Neural cell (in vitro differentiated cells): ENCODE measurements at regions not wholly inside any gene's neighbourhood (a gene's known extent, or its start where the extent isn't known, plus 50 kb on each side); places are given as distances from the start of the nearest gene placed in this dataset.
"Not testable (repeated sequence)": the region's sequence is repeated elsewhere in the genome, so short reads cannot be mapped to it uniquely, and the experiment has no call there.

Experiments used
- H2AFZ ChIP-seq: fragments of 200-600, 300-800 bp; sonication (generic), shearing (Covaris generic); 2 replicates; pipeline ENCODE4 v1.6.0; 2014; ENCODE audit warnings: low read depth, mild to moderate bottlenecking, antibody characterized with exemption, low read length, moderate library complexity
- H3F3A ChIP-seq: fragments of 200-600 bp; shearing (Covaris generic); 2 replicates; pipeline ENCODE4 v1.6.1; 2016; ENCODE audit warnings: mild to moderate bottlenecking, moderate library complexity, mixed read lengths, antibody characterized with exemption, low read length; ENCODE audit not compliant: insufficient read depth, poor library complexity, severe bottlenecking
- H3K27ac ChIP-seq: fragments of 200-600, 300-800 bp; sonication (generic), shearing (Covaris generic); 2 replicates; pipeline ENCODE4 v1.5.1; 2014; ENCODE audit warnings: mild to moderate bottlenecking, low read length, moderate library complexity
- H3K27me3 ChIP-seq: fragments of 300-800, 200-600 bp; sonication (generic), shearing (Covaris generic); 2 replicates; pipeline ENCODE4 v1.6.0; 2014; ENCODE audit warnings: mild to moderate bottlenecking, low read depth, low read length, moderate library complexity; ENCODE audit not compliant: insufficient read depth
- H3K36me3 ChIP-seq: fragments of 300-800, 200-600 bp; sonication (generic), shearing (Covaris generic); 2 replicates; pipeline ENCODE4 v1.5.1; 2014; ENCODE audit warnings: mild to moderate bottlenecking, antibody characterized with exemption, low read length, moderate library complexity; ENCODE audit not compliant: insufficient read depth
- H3K4me2 ChIP-seq: fragments of 300-800, 200-600 bp; sonication (generic), shearing (Covaris generic); 2 replicates; pipeline ENCODE4 v1.6.0; 2014; ENCODE audit warnings: mild to moderate bottlenecking, low read length
- H3K4me3 ChIP-seq: fragments of 300-800, 200-600 bp; sonication (generic), shearing (Covaris generic); 2 replicates; pipeline ENCODE4 v1.5.1; 2014; ENCODE audit warnings: mild to moderate bottlenecking, low read length, moderate library complexity
- H3K79me2 ChIP-seq: fragments of 200-600 bp; shearing (Covaris generic); replicated peaks from 2 replicates; pipeline ENCODE4 v1.6.0; 2014; ENCODE audit warnings: mild to moderate bottlenecking, low read length, moderate library complexity; ENCODE audit not compliant: insufficient read depth
- H3K9ac ChIP-seq: fragments of 300-800, 200-600 bp; sonication (generic), shearing (Covaris generic); 2 replicates; pipeline ENCODE4 v1.6.1; 2016; ENCODE audit warnings: mild to moderate bottlenecking, low read length, mixed read lengths
- H3K9me2 ChIP-seq: fragments of 200-600 bp; shearing (Covaris generic); 2 replicates; pipeline ENCODE4 v1.6.1; 2016; ENCODE audit warnings: mild to moderate bottlenecking, low read length, mixed read lengths; ENCODE audit not compliant: insufficient read depth
- H3K9me3 ChIP-seq: fragments of 200-600, 300-800 bp; sonication (generic), shearing (Covaris generic); 2 replicates; pipeline ENCODE4 v1.6.1; 2016; ENCODE audit warnings: mild to moderate bottlenecking, mixed run types, low read length, moderate library complexity, mixed read lengths
- H4K20me1 ChIP-seq: fragments of 200-600 bp; shearing (Covaris generic); 2 replicates; pipeline ENCODE4 v1.6.1; 2016; ENCODE audit warnings: mild to moderate bottlenecking, mixed run types; ENCODE audit not compliant: insufficient read depth
- EP300 ChIP-seq: fragments of 450-650 bp; conservative IDR thresholded peaks from 2 replicates; pipeline ENCODE4 v1.6.1; 2014; ENCODE audit warnings: antibody characterized with exemption, mild to moderate bottlenecking, moderate library complexity; ENCODE audit not compliant: poor library complexity, severe bottlenecking
- POLR2AphosphoS5 ChIP-seq: IDR thresholded peaks from 2 replicates; pipeline ENCODE4 v1.6.1; 2012
- RAD21 ChIP-seq: fragments of 450-650 bp; conservative IDR thresholded peaks from 2 replicates; pipeline ENCODE4 v1.6.1; 2014; ENCODE audit warnings: antibody characterized with exemption, mild to moderate bottlenecking, moderate library complexity
- SMC3 ChIP-seq: fragments of 450-650 bp; conservative IDR thresholded peaks from 2 replicates; pipeline ENCODE4 v1.6.1; 2014; ENCODE audit warnings: antibody characterized with exemption, mild to moderate bottlenecking, moderate library complexity; ENCODE audit not compliant: poor library complexity
- TAF1 ChIP-seq: IDR thresholded peaks from 2 replicates; pipeline ENCODE4 v1.6.1; 2012; ENCODE audit warnings: low read depth
- TF ChIP-seq, protein P1 (sequence below): fragments of 450-650 bp; IDR thresholded peaks from 2 replicates; pipeline ENCODE4 v1.5.1; 2014; ENCODE audit warnings: antibody characterized with exemption, mild to moderate bottlenecking, moderate library complexity; ENCODE audit not compliant: poor library complexity, severe bottlenecking
- TF ChIP-seq, protein P2 (sequence below): IDR thresholded peaks from 2 replicates; pipeline ENCODE4 v1.6.1; 2012; ENCODE audit warnings: borderline replicate concordance

DNA sequence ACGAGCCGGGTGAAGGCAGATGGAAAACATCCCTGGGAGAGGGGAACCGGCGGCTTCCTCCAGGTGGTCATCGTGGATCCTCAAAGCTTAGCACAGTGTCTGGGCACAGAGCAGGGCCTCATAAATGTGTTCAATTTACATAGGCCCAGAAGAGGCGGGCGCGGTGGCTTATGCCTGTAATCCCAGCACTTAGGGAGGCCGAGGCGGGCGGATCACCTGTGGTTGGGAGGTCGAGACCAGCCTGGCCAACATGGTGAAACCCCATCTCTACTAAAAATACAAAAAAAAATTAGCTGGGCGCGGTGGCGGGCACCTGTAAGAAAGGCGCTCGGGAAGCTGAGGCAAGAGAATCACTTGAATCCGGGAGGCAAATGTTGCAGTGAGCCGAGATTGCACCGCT lies 71.8 kb upstream of the NUP50 start:
- H3K4me3 ChIP-seq, H3K9ac ChIP-seq, H3K27me3 ChIP-seq: not testable (repeated sequence)

DNA sequence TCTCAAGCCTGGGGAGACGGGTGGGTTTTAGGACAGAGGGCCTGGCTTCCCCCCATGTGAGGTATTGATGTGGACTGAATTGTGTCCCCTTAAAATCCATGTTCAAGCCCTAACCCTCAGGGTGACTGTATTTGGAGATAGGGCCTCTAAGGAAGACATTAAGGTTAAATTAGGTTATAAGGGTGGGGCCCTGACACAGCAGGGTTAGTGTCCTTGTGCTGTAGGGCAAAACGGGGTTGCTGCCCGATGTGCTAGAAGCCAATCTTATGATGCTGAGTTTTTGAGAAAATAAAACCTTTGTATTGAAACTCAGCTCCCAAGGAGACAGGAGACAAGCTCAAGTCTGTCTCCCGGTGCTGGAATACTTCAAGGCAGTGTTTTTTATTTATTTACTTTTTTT lies 71.1 kb upstream of the NUP50 start:
- Histone ChIP-seq H3K9me3 (no peaks in the 10 kb centered on the region), H3K79me2 (no peaks in the 10 kb centered on the region), H3K4me2 (no peak overlapping the region), H3K4me3 (no peak overlapping the region), H3K9me2 (no peaks in the 10 kb centered on the region), H3F3A (no peaks in the 10 kb centered on the region), H2AFZ (no peak overlapping the region), H3K9ac (no peak overlapping the region), H3K27me3 (no peaks in the 10 kb centered on the region), H3K36me3 (no peaks in the 10 kb centered on the region), H3K27ac (no peak overlapping the region), H4K20me1 (no peaks in the 10 kb centered on the region)
- no peak for TF ChIP-seq RAD21
- TF ChIP-seq, protein P1, sequence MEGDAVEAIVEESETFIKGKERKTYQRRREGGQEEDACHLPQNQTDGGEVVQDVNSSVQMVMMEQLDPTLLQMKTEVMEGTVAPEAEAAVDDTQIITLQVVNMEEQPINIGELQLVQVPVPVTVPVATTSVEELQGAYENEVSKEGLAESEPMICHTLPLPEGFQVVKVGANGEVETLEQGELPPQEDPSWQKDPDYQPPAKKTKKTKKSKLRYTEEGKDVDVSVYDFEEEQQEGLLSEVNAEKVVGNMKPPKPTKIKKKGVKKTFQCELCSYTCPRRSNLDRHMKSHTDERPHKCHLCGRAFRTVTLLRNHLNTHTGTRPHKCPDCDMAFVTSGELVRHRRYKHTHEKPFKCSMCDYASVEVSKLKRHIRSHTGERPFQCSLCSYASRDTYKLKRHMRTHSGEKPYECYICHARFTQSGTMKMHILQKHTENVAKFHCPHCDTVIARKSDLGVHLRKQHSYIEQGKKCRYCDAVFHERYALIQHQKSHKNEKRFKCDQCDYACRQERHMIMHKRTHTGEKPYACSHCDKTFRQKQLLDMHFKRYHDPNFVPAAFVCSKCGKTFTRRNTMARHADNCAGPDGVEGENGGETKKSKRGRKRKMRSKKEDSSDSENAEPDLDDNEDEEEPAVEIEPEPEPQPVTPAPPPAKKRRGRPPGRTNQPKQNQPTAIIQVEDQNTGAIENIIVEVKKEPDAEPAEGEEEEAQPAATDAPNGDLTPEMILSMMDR = no peak
- TF ChIP-seq EP300 = no peak
- no peak for TF ChIP-seq SMC3
- TF ChIP-seq, protein P2, sequence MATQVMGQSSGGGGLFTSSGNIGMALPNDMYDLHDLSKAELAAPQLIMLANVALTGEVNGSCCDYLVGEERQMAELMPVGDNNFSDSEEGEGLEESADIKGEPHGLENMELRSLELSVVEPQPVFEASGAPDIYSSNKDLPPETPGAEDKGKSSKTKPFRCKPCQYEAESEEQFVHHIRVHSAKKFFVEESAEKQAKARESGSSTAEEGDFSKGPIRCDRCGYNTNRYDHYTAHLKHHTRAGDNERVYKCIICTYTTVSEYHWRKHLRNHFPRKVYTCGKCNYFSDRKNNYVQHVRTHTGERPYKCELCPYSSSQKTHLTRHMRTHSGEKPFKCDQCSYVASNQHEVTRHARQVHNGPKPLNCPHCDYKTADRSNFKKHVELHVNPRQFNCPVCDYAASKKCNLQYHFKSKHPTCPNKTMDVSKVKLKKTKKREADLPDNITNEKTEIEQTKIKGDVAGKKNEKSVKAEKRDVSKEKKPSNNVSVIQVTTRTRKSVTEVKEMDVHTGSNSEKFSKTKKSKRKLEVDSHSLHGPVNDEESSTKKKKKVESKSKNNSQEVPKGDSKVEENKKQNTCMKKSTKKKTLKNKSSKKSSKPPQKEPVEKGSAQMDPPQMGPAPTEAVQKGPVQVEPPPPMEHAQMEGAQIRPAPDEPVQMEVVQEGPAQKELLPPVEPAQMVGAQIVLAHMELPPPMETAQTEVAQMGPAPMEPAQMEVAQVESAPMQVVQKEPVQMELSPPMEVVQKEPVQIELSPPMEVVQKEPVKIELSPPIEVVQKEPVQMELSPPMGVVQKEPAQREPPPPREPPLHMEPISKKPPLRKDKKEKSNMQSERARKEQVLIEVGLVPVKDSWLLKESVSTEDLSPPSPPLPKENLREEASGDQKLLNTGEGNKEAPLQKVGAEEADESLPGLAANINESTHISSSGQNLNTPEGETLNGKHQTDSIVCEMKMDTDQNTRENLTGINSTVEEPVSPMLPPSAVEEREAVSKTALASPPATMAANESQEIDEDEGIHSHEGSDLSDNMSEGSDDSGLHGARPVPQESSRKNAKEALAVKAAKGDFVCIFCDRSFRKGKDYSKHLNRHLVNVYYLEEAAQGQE = no peak
- TF ChIP-seq TAF1 = no peak

More for the DNA sequence above, 71.8 kb upstream of the NUP50 start:
- H4K20me1 ChIP-seq, H3K9me3 ChIP-seq, H3F3A ChIP-seq, H3K9me2 ChIP-seq, H2AFZ ChIP-seq, H3K27ac ChIP-seq, H3K79me2 ChIP-seq, H3K36me3 ChIP-seq, H3K4me2 ChIP-seq: not testable (repeated sequence)

DNA sequence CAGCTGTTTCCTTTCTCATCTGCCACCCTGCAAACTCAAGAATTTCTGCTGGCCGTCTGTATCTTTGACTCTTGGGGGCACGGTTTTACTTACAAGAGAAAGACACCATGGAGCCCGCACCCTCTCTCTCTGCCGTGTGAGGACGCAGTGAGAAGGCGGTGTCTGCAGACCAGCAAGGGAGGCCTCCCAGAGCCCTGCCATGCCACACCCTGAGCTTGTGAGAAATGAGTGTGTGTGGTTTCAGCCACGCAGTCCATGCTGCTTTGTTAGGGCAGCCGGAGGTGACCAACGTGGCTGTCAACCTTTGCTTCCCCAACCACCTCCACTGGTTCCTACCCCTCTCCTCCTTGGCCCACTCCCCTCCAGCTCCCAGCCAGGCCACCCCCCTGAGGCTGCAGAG lies 70.1 kb upstream of the NUP50 start:
- Histone ChIP-seq H3K4me2 (no peak overlapping the region), H3K9me2 (no peaks in the 10 kb centered on the region), H3F3A (no peaks in the 10 kb centered on the region), H2AFZ (no peak overlapping the region), H3K9ac (no peak overlapping the region), H3K27ac (no peak overlapping the region), H3K4me3 (no peak overlapping the region), H3K79me2 (no peaks in the 10 kb centered on the region), H3K9me3 (no peaks in the 10 kb centered on the region), H3K36me3 (no peaks in the 10 kb centered on the region), H4K20me1 (no peaks in the 10 kb centered on the region), H3K27me3 (no peaks in the 10 kb centered on the region)
- TF ChIP-seq POLR2AphosphoS5 (no peak), SMC3 (no peak)
